ENCODE measurements at regions not wholly inside any gene's neighbourhood (a gene's known extent, or its start where the extent isn't known, plus 50 kb on each side); places are given as distances from the start of the nearest gene placed in this dataset.

DNA sequence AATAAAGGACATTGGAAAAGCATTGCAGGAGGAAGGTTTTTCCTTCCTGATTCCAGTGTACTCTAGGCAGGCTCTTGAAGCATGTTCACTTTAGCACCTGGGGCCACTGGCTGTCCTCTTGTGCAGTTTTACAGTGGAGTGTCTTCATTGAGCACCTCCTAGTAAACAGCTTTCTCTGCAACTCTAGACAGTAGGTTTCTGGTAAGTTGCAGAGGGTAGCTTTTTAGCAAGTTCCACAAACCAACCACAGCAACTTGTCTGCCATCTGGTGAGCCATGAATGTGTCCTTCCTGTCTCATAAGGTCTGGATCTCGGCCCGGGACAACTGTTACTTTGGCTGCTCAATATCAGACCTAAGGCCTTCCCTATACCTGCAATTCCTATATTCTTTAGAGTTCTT, 488.0 kb downstream of the MAN2A1 start (continued):
- TF ChIP-seq CREB1 (CRISPR knock-in tag; IDR thresholded peaks at IDR 0.05; ENCODE audit: low read depth): no peak

GRCh38 chr5:110179321-110179720, 489.6 kb downstream of the MAN2A1 start:
- TF ChIP-seq POLR2AphosphoS5 (IDR thresholded peaks at IDR 0.05; ENCODE audit: low read depth) (no peak), ZNF114 (CRISPR knock-in tag; IDR thresholded peaks at IDR 0.05) (no peak), REST (IDR thresholded peaks at IDR 0.05; ENCODE audit: unreplicated experiment) (no peak), ZNF331 (CRISPR knock-in tag; IDR thresholded peaks at IDR 0.05; ENCODE audit: low read depth) (no peak), EZH2 (IDR thresholded peaks at IDR 0.05; ENCODE audit: low read depth, unreplicated experiment) (no peak), EZH2phosphoT487 (IDR thresholded peaks at IDR 0.05; ENCODE audit: unreplicated experiment) (no peak), CTCF (conservative IDR thresholded peaks at IDR 0.05; ENCODE audit: low read depth in 2 of 2) (no peak), JUNB (IDR thresholded peaks at IDR 0.05; ENCODE audit: unreplicated experiment) (no peak)
- TF ChIP-seq, protein P1, sequence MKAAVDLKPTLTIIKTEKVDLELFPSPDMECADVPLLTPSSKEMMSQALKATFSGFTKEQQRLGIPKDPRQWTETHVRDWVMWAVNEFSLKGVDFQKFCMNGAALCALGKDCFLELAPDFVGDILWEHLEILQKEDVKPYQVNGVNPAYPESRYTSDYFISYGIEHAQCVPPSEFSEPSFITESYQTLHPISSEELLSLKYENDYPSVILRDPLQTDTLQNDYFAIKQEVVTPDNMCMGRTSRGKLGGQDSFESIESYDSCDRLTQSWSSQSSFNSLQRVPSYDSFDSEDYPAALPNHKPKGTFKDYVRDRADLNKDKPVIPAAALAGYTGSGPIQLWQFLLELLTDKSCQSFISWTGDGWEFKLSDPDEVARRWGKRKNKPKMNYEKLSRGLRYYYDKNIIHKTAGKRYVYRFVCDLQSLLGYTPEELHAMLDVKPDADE (IDR thresholded peaks at IDR 0.05): no peak
- Histone ChIP-seq H3K4me2 (no peak overlapping the region), H4K20me1 (replicated peaks; ENCODE audit: insufficient read depth) (no peaks in the 10 kb centered on the region), H3K4me3 (no peak overlapping the region), H3K27ac (ENCODE audit: low read depth) (no peak overlapping the region), H3K4me1 (ENCODE audit: insufficient read depth) (no peaks in the 10 kb centered on the region), H3K79me2 (replicated peaks; ENCODE audit: insufficient read depth) (no peaks in the 10 kb centered on the region), H3F3A (replicated peaks; ENCODE audit: low read depth) (no peaks in the 10 kb centered on the region), H3K9me2 (ENCODE audit: insufficient read depth) (no peaks in the 10 kb centered on the region), H2AFZ (no peak overlapping the region), H3K27me3 (ENCODE audit: insufficient read depth) (no peaks in the 10 kb centered on the region), H3K36me3 (ENCODE audit: insufficient read depth) (no peaks in the 10 kb centered on the region)
- H3K9me3 Mint-ChIP-seq: no peaks in the 10 kb centered on the region
- DNase-seq (ENCODE audit: low spot score) (peak; percentile 34), ATAC-seq (peak; percentile 50)
- H3K4me3 Mint-ChIP-seq: no peak overlapping the region
- no peaks in the 10 kb centered on the region for H3K36me3 Mint-ChIP-seq (ENCODE audit: low read depth)
- H3K27ac Mint-ChIP-seq: peak overlapping the region; percentile 22; the same call in 1 of the 2 replicates
- peaks cover 6% of the 10 kb centered on the region; the same call in 2 of the 3 replicates for H3K4me1 Mint-ChIP-seq
- H3K27me3 Mint-ChIP-seq (ENCODE audit: insufficient read depth, low read depth, poor library complexity): no peaks in the 10 kb centered on the region

All from GM23338 (cell line).